K562 (cell line): ENCODE measurements at regions not wholly inside any gene's neighbourhood (a gene's known extent, or its start where the extent isn't known, plus 50 kb on each side); places are given as distances from the start of the nearest gene placed in this dataset.

Source experiments
- BRCA1 ChIP-seq, 2 experiments: fragments of 450-650 bp in 1 of 2; sonication (generic) in 1 of 2; formaldehyde crosslinking in 1 of 2; IDR thresholded peaks; 2 replicates each; pipeline versions ENCODE4 v1.5.0 to v1.6.1; 2017 to 2020; ENCODE audit warnings: mild to moderate bottlenecking in 1 of 2, missing genetic modification reagents in 1 of 2
- CEBPG ChIP-seq, 3 experiments: fragments of 200-800 bp in 1 of 3; sonication (Bioruptor generic) in 1 of 3; sonication (generic) in 1 of 3; formaldehyde crosslinking in 1 of 3; IDR thresholded peaks in 2 of 3; conservative IDR thresholded peaks in 1 of 3; 2 replicates each; pipeline versions ENCODE4 v1.6.1 to v1.8.0; 2016 to 2022; ENCODE audit warnings: missing compliant biosample characterization in 2 of 3, missing genetic modification characterization in 2 of 3, mild to moderate bottlenecking in 1 of 3, missing genetic modification reagents in 1 of 3
- CREB1 ChIP-seq, 2 experiments: sonication (generic) in 1 of 2; formaldehyde crosslinking in 1 of 2; IDR thresholded peaks; 2 replicates each; pipeline versions ENCODE4 v1.6.1 to v1.8.0; 2012 to 2022; ENCODE audit warnings: inconsistent platforms in 1 of 2, mild to moderate bottlenecking in 1 of 2, missing genetic modification reagents in 1 of 2, moderate library complexity in 1 of 2
- ETS2 ChIP-seq: IDR thresholded peaks from 2 replicates; pipeline ENCODE4 v1.6.1; 2016; ENCODE audit warnings: borderline replicate concordance, missing genetic modification characterization, mild to moderate bottlenecking, moderate library complexity, missing compliant biosample characterization; ENCODE audit not compliant: poor library complexity, severe bottlenecking
- FOS ChIP-seq: IDR thresholded peaks from 3 replicates; pipeline ENCODE4 v1.6.1; 2011; ENCODE audit not compliant: insufficient read length; ENCODE audit errors: extremely low read depth
- GABPB2 ChIP-seq: fragments of 250-450 bp; sonication (Bioruptor Pico); conservative IDR thresholded peaks from 2 replicates; pipeline ENCODE4 v1.5.1; 2021; ENCODE audit warnings: mild to moderate bottlenecking
- KDM1A ChIP-seq, 2 experiments: fragments of 450-650 bp; IDR thresholded peaks; 2 replicates each; pipeline ENCODE4 v1.6.1; 2016; ENCODE audit warnings: mild to moderate bottlenecking in 2 of 2
- MAZ ChIP-seq, 2 experiments: fragments of 450-650 bp in 1 of 2; sonication (generic) in 1 of 2; formaldehyde crosslinking; IDR thresholded peaks in 1 of 2; conservative IDR thresholded peaks in 1 of 2; 2 replicates each; pipeline versions ENCODE4 v1.4.0 to v1.5.0; 2020; ENCODE audit warnings: mild to moderate bottlenecking in 1 of 2, missing genetic modification reagents in 1 of 2
- PHF20 ChIP-seq: fragments of 450-650 bp; IDR thresholded peaks from 2 replicates; pipeline ENCODE4 v1.6.1; 2018; ENCODE audit not compliant: partially characterized antibody
- PHF8 ChIP-seq: fragments of 200-600 bp; sonication (generic); IDR thresholded peaks from 2 replicates; pipeline ENCODE4 v1.6.1; 2012; ENCODE audit warnings: mixed run types, mild to moderate bottlenecking, inconsistent platforms, low read length, moderate library complexity, borderline replicate concordance
- RHOXF2B ChIP-seq: fragments of 250-450 bp; sonication (Bioruptor Pico); conservative IDR thresholded peaks from 2 replicates; pipeline ENCODE4 v1.5.1; 2021
- TRIM28 ChIP-seq: fragments of 450-650 bp; IDR thresholded peaks from 2 replicates; pipeline ENCODE4 v1.6.1; 2017
- ZNF263 ChIP-seq: sonication (generic); formaldehyde crosslinking; IDR thresholded peaks from 2 replicates; pipeline ENCODE4 v1.8.0; 2022; ENCODE audit warnings: mild to moderate bottlenecking, missing genetic modification reagents, borderline replicate concordance
- ZNF830 ChIP-seq: fragments of 250-450 bp; sonication (Bioruptor Pico); IDR thresholded peaks from 2 replicates; pipeline ENCODE4 v1.5.0; 2021; ENCODE audit warnings: mild to moderate bottlenecking
- TF ChIP-seq, protein P1 (sequence below): fragments of 450-650 bp; formaldehyde crosslinking; IDR thresholded peaks from 2 replicates; pipeline ENCODE4 v1.4.0; 2020; ENCODE audit warnings: mild to moderate bottlenecking, moderate library complexity
- TF ChIP-seq, protein P2 (sequence below): fragments of 450-650 bp; IDR thresholded peaks from 2 replicates; pipeline ENCODE4 v1.6.1; 2016; ENCODE audit warnings: mild to moderate bottlenecking, moderate library complexity

DNA sequence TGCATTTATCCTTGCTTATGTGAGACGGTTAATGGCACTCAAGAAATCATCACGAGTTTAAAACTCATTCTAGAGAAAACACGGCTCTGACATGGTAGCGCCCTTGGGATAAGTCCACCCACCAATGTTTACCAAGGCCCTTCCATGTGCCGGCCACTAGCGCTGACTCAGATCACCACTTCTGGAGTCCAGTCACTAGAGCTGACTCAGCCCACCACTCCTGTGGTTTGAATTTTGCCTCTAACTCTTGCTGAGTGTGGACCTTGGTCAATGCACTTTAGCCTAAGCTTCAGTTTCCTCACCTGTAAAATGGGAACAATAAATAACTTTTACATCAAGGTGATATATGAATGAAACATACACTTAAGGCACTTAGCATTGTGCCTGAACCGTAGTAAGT, 358.4 kb upstream of the PROK2 start (continued):
- TF ChIP-seq ZNF830: no peak
- no peak for TF ChIP-seq GABPB2 (CRISPR knock-in tag)
- TF ChIP-seq, protein P1, sequence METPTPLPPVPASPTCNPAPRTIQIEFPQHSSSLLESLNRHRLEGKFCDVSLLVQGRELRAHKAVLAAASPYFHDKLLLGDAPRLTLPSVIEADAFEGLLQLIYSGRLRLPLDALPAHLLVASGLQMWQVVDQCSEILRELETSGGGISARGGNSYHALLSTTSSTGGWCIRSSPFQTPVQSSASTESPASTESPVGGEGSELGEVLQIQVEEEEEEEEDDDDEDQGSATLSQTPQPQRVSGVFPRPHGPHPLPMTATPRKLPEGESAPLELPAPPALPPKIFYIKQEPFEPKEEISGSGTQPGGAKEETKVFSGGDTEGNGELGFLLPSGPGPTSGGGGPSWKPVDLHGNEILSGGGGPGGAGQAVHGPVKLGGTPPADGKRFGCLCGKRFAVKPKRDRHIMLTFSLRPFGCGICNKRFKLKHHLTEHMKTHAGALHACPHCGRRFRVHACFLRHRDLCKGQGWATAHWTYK (CRISPR knock-in tag): peak; percentile 69; the same call in 1 of the 2 replicates
- TF ChIP-seq CREB1 (IDR thresholded peaks at IDR 0.05): no peak
- TF ChIP-seq CREB1 (CRISPR knock-in tag; IDR thresholded peaks at IDR 0.05): 0 out of 2 replicates have a peak, but pooled peaks have one; percentile 27
- no peak for TF ChIP-seq PHF20
- no peak for TF ChIP-seq TRIM28
- TF ChIP-seq, protein P2, sequence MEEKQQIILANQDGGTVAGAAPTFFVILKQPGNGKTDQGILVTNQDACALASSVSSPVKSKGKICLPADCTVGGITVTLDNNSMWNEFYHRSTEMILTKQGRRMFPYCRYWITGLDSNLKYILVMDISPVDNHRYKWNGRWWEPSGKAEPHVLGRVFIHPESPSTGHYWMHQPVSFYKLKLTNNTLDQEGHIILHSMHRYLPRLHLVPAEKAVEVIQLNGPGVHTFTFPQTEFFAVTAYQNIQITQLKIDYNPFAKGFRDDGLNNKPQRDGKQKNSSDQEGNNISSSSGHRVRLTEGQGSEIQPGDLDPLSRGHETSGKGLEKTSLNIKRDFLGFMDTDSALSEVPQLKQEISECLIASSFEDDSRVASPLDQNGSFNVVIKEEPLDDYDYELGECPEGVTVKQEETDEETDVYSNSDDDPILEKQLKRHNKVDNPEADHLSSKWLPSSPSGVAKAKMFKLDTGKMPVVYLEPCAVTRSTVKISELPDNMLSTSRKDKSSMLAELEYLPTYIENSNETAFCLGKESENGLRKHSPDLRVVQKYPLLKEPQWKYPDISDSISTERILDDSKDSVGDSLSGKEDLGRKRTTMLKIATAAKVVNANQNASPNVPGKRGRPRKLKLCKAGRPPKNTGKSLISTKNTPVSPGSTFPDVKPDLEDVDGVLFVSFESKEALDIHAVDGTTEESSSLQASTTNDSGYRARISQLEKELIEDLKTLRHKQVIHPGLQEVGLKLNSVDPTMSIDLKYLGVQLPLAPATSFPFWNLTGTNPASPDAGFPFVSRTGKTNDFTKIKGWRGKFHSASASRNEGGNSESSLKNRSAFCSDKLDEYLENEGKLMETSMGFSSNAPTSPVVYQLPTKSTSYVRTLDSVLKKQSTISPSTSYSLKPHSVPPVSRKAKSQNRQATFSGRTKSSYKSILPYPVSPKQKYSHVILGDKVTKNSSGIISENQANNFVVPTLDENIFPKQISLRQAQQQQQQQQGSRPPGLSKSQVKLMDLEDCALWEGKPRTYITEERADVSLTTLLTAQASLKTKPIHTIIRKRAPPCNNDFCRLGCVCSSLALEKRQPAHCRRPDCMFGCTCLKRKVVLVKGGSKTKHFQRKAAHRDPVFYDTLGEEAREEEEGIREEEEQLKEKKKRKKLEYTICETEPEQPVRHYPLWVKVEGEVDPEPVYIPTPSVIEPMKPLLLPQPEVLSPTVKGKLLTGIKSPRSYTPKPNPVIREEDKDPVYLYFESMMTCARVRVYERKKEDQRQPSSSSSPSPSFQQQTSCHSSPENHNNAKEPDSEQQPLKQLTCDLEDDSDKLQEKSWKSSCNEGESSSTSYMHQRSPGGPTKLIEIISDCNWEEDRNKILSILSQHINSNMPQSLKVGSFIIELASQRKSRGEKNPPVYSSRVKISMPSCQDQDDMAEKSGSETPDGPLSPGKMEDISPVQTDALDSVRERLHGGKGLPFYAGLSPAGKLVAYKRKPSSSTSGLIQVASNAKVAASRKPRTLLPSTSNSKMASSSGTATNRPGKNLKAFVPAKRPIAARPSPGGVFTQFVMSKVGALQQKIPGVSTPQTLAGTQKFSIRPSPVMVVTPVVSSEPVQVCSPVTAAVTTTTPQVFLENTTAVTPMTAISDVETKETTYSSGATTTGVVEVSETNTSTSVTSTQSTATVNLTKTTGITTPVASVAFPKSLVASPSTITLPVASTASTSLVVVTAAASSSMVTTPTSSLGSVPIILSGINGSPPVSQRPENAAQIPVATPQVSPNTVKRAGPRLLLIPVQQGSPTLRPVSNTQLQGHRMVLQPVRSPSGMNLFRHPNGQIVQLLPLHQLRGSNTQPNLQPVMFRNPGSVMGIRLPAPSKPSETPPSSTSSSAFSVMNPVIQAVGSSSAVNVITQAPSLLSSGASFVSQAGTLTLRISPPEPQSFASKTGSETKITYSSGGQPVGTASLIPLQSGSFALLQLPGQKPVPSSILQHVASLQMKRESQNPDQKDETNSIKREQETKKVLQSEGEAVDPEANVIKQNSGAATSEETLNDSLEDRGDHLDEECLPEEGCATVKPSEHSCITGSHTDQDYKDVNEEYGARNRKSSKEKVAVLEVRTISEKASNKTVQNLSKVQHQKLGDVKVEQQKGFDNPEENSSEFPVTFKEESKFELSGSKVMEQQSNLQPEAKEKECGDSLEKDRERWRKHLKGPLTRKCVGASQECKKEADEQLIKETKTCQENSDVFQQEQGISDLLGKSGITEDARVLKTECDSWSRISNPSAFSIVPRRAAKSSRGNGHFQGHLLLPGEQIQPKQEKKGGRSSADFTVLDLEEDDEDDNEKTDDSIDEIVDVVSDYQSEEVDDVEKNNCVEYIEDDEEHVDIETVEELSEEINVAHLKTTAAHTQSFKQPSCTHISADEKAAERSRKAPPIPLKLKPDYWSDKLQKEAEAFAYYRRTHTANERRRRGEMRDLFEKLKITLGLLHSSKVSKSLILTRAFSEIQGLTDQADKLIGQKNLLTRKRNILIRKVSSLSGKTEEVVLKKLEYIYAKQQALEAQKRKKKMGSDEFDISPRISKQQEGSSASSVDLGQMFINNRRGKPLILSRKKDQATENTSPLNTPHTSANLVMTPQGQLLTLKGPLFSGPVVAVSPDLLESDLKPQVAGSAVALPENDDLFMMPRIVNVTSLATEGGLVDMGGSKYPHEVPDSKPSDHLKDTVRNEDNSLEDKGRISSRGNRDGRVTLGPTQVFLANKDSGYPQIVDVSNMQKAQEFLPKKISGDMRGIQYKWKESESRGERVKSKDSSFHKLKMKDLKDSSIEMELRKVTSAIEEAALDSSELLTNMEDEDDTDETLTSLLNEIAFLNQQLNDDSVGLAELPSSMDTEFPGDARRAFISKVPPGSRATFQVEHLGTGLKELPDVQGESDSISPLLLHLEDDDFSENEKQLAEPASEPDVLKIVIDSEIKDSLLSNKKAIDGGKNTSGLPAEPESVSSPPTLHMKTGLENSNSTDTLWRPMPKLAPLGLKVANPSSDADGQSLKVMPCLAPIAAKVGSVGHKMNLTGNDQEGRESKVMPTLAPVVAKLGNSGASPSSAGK: peak; percentile 62
- no peak for TF ChIP-seq CEBPG (CRISPR knock-in tag; IDR thresholded peaks at IDR 0.05)
- TF ChIP-seq CEBPG (tag; conservative IDR thresholded peaks at IDR 0.05 in 1 of 2, IDR thresholded peaks at IDR 0.05 in 1 of 2): no peak
- peak; percentile 88 to 90 for TF ChIP-seq KDM1A (IDR thresholded peaks at IDR 0.05)
- no peak for TF ChIP-seq RHOXF2B (CRISPR knock-in tag)
- no peak; a peak in 2 of 4 replicates for TF ChIP-seq MAZ (CRISPR knock-in tag; conservative IDR thresholded peaks at IDR 0.05 in 1 of 2, IDR thresholded peaks at IDR 0.05 in 1 of 2)
- TF ChIP-seq ZNF263: no peak
- no peak for TF ChIP-seq ETS2 (tag)
- TF ChIP-seq FOS: peak; percentile 14
- no peak for TF ChIP-seq BRCA1 (IDR thresholded peaks at IDR 0.05)
- no peak for TF ChIP-seq BRCA1 (CRISPR knock-in tag; IDR thresholded peaks at IDR 0.05)
- TF ChIP-seq PHF8: no peak
